HL-60 (cell line): ENCODE measurements at regions not wholly inside any gene's neighbourhood (a gene's known extent, or its start where the extent isn't known, plus 50 kb on each side); places are given as distances from the start of the nearest gene placed in this dataset.

Source experiments
- DNase-seq, 2 experiments: peaks; one replicate each; pipeline ENCODE4 v3.0.0-alpha.2; 2010 to 2020; ENCODE audit warnings: low read depth in 1 of 2, low spot score in 1 of 2
- H3K27ac ChIP-seq: fragments of 250-450 bp; sonication (Bioruptor Pico); replicated peaks from 2 replicates; pipeline ENCODE4 v1.5.1; 2020; ENCODE audit warnings: mild to moderate bottlenecking, moderate library complexity
- H3K27me3 ChIP-seq: fragments of 250-450 bp; sonication (Bioruptor Pico); 2 replicates; pipeline ENCODE4 v1.5.1; 2021; ENCODE audit warnings: mild to moderate bottlenecking, moderate library complexity; ENCODE audit not compliant: insufficient read depth, poor library complexity, severe bottlenecking
- H3K4me3 ChIP-seq: replicated peaks from 2 replicates; pipeline ENCODE4 v1.5.1; 2011; ENCODE audit warnings: mild to moderate bottlenecking, control low read depth, low read length; ENCODE audit not compliant: insufficient read depth
- GABPA ChIP-seq: IDR thresholded peaks from 2 replicates; pipeline ENCODE4 v1.6.1; 2012; ENCODE audit warnings: low read depth
- POLR2AphosphoS5 ChIP-seq: IDR thresholded peaks from 2 replicates; pipeline ENCODE4 v1.6.1; 2012; ENCODE audit warnings: low read depth
- SPI1 ChIP-seq: IDR thresholded peaks from 2 replicates; pipeline ENCODE4 v1.6.1; 2012; ENCODE audit warnings: low read depth, mild to moderate bottlenecking, borderline replicate concordance
- TF ChIP-seq, protein P1 (sequence below): IDR thresholded peaks from 2 replicates; pipeline ENCODE4 v1.6.1; 2012; ENCODE audit warnings: low read depth; ENCODE audit not compliant: insufficient replicate concordance
- TF ChIP-seq, protein P2 (sequence below): IDR thresholded peaks from one replicate; pipeline ENCODE4 v1.5.1; 2011; ENCODE audit warnings: low read length, control low read depth, inconsistent platforms; ENCODE audit not compliant: insufficient read depth

DNA sequence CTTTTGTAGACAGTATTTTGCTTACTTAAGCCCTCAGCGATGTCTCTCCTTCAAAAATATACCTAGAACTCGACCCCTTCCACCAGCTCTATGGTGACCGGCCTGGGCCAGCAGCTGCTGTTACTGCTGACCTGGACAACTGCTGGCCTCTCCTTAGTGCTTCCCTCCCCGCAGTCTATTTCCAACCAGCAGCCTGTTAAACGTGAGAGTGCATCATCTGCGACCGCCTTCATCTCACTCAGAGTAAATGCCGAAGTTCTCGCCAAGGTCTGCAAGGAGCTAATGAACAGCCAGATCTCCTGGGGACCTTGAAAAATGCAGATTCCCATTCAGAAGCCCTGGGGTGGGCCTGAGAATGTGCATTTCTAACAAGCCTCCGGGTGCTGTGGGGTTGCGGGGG, 86.7 kb downstream of the RPLP1 start:
- Histone ChIP-seq H3K4me3 (no peak overlapping the region), H3K27ac (no peak overlapping the region), H3K27me3 (no peaks in the 10 kb centered on the region)
- TF ChIP-seq, protein P1, sequence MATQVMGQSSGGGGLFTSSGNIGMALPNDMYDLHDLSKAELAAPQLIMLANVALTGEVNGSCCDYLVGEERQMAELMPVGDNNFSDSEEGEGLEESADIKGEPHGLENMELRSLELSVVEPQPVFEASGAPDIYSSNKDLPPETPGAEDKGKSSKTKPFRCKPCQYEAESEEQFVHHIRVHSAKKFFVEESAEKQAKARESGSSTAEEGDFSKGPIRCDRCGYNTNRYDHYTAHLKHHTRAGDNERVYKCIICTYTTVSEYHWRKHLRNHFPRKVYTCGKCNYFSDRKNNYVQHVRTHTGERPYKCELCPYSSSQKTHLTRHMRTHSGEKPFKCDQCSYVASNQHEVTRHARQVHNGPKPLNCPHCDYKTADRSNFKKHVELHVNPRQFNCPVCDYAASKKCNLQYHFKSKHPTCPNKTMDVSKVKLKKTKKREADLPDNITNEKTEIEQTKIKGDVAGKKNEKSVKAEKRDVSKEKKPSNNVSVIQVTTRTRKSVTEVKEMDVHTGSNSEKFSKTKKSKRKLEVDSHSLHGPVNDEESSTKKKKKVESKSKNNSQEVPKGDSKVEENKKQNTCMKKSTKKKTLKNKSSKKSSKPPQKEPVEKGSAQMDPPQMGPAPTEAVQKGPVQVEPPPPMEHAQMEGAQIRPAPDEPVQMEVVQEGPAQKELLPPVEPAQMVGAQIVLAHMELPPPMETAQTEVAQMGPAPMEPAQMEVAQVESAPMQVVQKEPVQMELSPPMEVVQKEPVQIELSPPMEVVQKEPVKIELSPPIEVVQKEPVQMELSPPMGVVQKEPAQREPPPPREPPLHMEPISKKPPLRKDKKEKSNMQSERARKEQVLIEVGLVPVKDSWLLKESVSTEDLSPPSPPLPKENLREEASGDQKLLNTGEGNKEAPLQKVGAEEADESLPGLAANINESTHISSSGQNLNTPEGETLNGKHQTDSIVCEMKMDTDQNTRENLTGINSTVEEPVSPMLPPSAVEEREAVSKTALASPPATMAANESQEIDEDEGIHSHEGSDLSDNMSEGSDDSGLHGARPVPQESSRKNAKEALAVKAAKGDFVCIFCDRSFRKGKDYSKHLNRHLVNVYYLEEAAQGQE, result no peak
- TF ChIP-seq, protein P2, sequence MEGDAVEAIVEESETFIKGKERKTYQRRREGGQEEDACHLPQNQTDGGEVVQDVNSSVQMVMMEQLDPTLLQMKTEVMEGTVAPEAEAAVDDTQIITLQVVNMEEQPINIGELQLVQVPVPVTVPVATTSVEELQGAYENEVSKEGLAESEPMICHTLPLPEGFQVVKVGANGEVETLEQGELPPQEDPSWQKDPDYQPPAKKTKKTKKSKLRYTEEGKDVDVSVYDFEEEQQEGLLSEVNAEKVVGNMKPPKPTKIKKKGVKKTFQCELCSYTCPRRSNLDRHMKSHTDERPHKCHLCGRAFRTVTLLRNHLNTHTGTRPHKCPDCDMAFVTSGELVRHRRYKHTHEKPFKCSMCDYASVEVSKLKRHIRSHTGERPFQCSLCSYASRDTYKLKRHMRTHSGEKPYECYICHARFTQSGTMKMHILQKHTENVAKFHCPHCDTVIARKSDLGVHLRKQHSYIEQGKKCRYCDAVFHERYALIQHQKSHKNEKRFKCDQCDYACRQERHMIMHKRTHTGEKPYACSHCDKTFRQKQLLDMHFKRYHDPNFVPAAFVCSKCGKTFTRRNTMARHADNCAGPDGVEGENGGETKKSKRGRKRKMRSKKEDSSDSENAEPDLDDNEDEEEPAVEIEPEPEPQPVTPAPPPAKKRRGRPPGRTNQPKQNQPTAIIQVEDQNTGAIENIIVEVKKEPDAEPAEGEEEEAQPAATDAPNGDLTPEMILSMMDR, result no peak
- no peak for TF ChIP-seq GABPA
- no peak for TF ChIP-seq SPI1
- TF ChIP-seq POLR2AphosphoS5, result no peak
- no peak for DNase-seq

DNA sequence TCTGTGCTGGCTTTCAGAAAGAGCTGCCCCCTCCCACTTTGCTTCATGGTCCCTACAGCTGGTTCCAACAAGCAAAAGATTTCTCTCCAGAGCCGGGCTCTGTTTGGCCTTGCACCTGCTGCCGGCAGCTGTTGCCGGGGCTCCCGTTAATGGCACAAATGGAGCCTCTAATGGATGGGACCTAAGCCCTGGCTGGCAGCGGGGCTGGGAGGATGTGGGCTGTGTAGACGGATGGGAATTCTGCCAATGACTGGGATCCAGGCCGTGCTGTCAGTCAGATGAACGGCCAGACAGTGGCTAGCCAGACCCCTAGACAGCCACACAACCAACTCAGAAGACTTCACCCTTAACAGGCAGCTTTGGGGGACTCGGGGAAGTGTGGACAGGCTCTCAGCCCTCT, 88.0 kb downstream of the RPLP1 start:
- Histone ChIP-seq H3K27me3 (no peaks in the 10 kb centered on the region), H3K27ac (no peak overlapping the region), H3K4me3 (no peak overlapping the region)
- no peak for TF ChIP-seq POLR2AphosphoS5
- TF ChIP-seq, protein P1, result no peak
- no peak for TF ChIP-seq SPI1
- TF ChIP-seq, protein P2, result no peak
- no peak for TF ChIP-seq GABPA
- DNase-seq, result no peak

DNA sequence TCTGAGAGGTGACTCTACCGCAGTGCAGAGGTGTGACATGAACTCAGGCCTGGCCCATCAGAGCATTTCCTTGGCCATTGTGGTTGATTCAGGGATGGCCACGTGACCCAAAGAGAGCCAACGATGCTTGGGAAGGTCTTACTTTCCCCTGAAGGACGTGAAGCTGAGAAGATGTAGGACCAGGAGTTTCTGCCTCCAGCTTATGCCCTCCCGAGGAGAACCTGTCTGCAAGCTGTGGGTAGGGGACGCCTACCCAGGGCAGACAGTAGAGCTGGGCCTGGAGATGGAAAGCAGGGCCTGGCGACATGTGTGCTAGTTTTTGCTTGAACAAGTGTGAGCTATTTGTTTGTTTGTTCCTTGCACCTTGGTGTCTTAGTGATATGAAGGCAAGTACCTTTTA, 89.4 kb downstream of the RPLP1 start:
- no peak for DNase-seq
- TF ChIP-seq POLR2AphosphoS5 (no peak), SPI1 (no peak), GABPA (no peak)
- TF ChIP-seq, protein P2, result no peak
- TF ChIP-seq, protein P1, result no peak
- Histone ChIP-seq H3K4me3 (no peak overlapping the region), H3K27me3 (no peaks in the 10 kb centered on the region), H3K27ac (no peak overlapping the region)
